Gastrocnemius medialis (tissue), 4 donors: ENCODE measurements at regions not wholly inside any gene's neighbourhood (a gene's known extent, or its start where the extent isn't known, plus 50 kb on each side); places are given as distances from the start of the nearest gene placed in this dataset.

Experiments
- CTCF ChIP-seq, 5 experiments: fragments of 450-650 bp in 3 of 5; fragments of 200-600 bp in 2 of 5; sonication (generic) in 2 of 5; IDR thresholded peaks in 4 of 5; conservative IDR thresholded peaks in 1 of 5; 1 replicate in 4 of 5; 2 replicates in 1 of 5; pipeline ENCODE4 v1.5.1; 2016 to 2019; ENCODE audit warnings: antibody characterized with exemption in 5 of 5, mild to moderate bottlenecking in 3 of 5, moderate library complexity in 3 of 5
- POLR2A ChIP-seq, 2 donors: fragments of 450-650 bp; IDR thresholded peaks; one replicate each; pipeline ENCODE4 v1.6.1; 2017; ENCODE audit warnings: antibody characterized with exemption in 2 of 2, mild to moderate bottlenecking in 2 of 2, moderate library complexity in 2 of 2

- TF ChIP-seq CTCF (IDR thresholded peaks at IDR 0.05 in 4 of 5, conservative IDR thresholded peaks at IDR 0.05 in 1 of 5) = no peak
- no peak for TF ChIP-seq POLR2A (IDR thresholded peaks at IDR 0.05)
These were observed 128.6 kb downstream of the ANAPC4 start for GRCh38 chr4:25505637-25505991.
